Thyroid gland (tissue), 4 donors: ENCODE measurements at regions not wholly inside any gene's neighbourhood (a gene's known extent, or its start where the extent isn't known, plus 50 kb on each side); places are given as distances from the start of the nearest gene placed in this dataset.

ENCODE experiments used
- DNase-seq, 2 donors: peaks; one replicate each; pipeline ENCODE4 v3.0.0-alpha.2; 2019
- H3K27ac ChIP-seq, 3 donors: fragments of 200-600 bp; sonication (generic); 1 replicate in 2 of 3; 2 replicates in 1 of 3; pipeline ENCODE4 v1.5.1; 2016 to 2019; ENCODE audit warnings: mild to moderate bottlenecking in 1 of 3, moderate library complexity in 1 of 3
- H3K27me3 ChIP-seq: fragments of 200-600 bp; sonication (generic); one replicate; pipeline ENCODE4 v1.5.1; 2019
- H3K36me3 ChIP-seq, 2 donors: fragments of 200-600 bp; sonication (generic); one replicate each; pipeline ENCODE4 v1.5.1; 2016 to 2019
- H3K4me1 ChIP-seq, 2 donors: fragments of 200-600 bp; sonication (generic); one replicate each; pipeline ENCODE4 v1.5.1; 2017 to 2019
- H3K4me3 ChIP-seq, 3 donors: fragments of 200-600 bp; sonication (generic); replicated peaks in 1 of 3; 1 replicate in 2 of 3; 2 replicates in 1 of 3; pipeline ENCODE4 v1.5.1; 2016; ENCODE audit warnings: mild to moderate bottlenecking in 1 of 3
- H3K9me3 ChIP-seq: fragments of 200-600 bp; sonication (generic); one replicate; pipeline ENCODE4 v1.5.1; 2017
- CTCF ChIP-seq, 6 experiments: fragments of 200-600 bp in 3 of 6; fragments of 450-650 bp in 3 of 6; sonication (generic) in 3 of 6; IDR thresholded peaks; one replicate each; pipeline ENCODE4 v1.5.1; 2016 to 2019; ENCODE audit warnings: antibody characterized with exemption in 6 of 6, mild to moderate bottlenecking in 2 of 6, inconsistent platforms in 1 of 6, moderate library complexity in 1 of 6
- POLR2A ChIP-seq, 2 donors: fragments of 450-650 bp; IDR thresholded peaks; one replicate each; pipeline ENCODE4 v1.6.1; 2017; ENCODE audit warnings: antibody characterized with exemption in 2 of 2, mild to moderate bottlenecking in 2 of 2, moderate library complexity in 1 of 2
- WGBS, 2 donors: methylation state at CpG; one replicate each; pipeline ENCODE4 v1.1.5; 2017; 5-methylcytosine and 5-hydroxymethylcytosine counted together
- intact Hi-C: fragments of 100-400 bp; cut with DNase I; formaldehyde crosslinking; loops from one replicate; pipeline ENCODE4 v1.15.1; 2023

GRCh38 chr17:79263191-79263590 lies 188.6 kb downstream of the ENGASE start:
- Histone ChIP-seq H3K4me1 (peaks cover 0 to 25% of the 10 kb centered on the region in 2 donors), H3K27me3 (no peaks in the 10 kb centered on the region), H3K4me3 (no peak overlapping the region), H3K9me3 (no peaks in the 10 kb centered on the region), H3K27ac (no peak overlapping the region), H3K36me3 (no peaks in the 10 kb centered on the region)
- DNase-seq = peak; percentile 67 to 81
- intact Hi-C loops = no loop called here
- WGBS, 2 donors = 12 to 23% methylated on average over 9 of the region's 11 CpGs
- TF ChIP-seq CTCF (IDR thresholded peaks at IDR 0.05) = no peak
- TF ChIP-seq POLR2A (IDR thresholded peaks at IDR 0.05) = no peak

GRCh38 chr17:79262624-79263023 lies 188.0 kb downstream of the ENGASE start:
- 93 to 94% methylated on average over 3 to 5 of the region's 6 CpGs for WGBS, 2 donors

GRCh38 chr17:79261355-79262072 lies 186.9 kb downstream of the ENGASE start:
- 20 to 30% methylated on average over 21 to 23 of the region's 23 CpGs for whole genome bisulfite sequencing, 2 donors
- intact Hi-C loops = no loop called here
- TF ChIP-seq CTCF (IDR thresholded peaks at IDR 0.05) (peak in 1 of 6 experiments; percentile 26), POLR2A (IDR thresholded peaks at IDR 0.05) (no peak)
- Histone ChIP-seq H3K4me1 (peaks cover 0 to 25% of the 10 kb centered on the region in 2 donors), H3K27ac (no peak overlapping the region), H3K36me3 (no peaks in the 10 kb centered on the region), H3K27me3 (no peaks in the 10 kb centered on the region), H3K9me3 (no peaks in the 10 kb centered on the region), H3K4me3 (no peak overlapping the region)
- DNase-seq = peak; percentile 79

More at GRCh38 chr17:79262624-79263023, 188.0 kb downstream of the ENGASE start:
- H3K36me3 ChIP-seq = no peaks in the 10 kb centered on the region
- intact Hi-C loops = no loop called here
- peaks cover 0 to 25% of the 10 kb centered on the region in 2 donors for H3K4me1 ChIP-seq
- H3K4me3 ChIP-seq = no peak overlapping the region
- DNase-seq = peak; percentile 11 to 29
- no peak overlapping the region for H3K27ac ChIP-seq
- no peak for TF ChIP-seq POLR2A (IDR thresholded peaks at IDR 0.05)
- no peak for TF ChIP-seq CTCF (IDR thresholded peaks at IDR 0.05)
- no peaks in the 10 kb centered on the region for H3K9me3 ChIP-seq
- no peaks in the 10 kb centered on the region for H3K27me3 ChIP-seq

- peaks cover 0 to 25% of the 10 kb centered on the region in 2 donors for H3K4me1 ChIP-seq
These were observed 184.2 kb downstream of the ENGASE start for GRCh38 chr17:79258843-79259242.

More at GRCh38 chr17:79258843-79259242, 184.2 kb downstream of the ENGASE start:
- no peaks in the 10 kb centered on the region for H3K36me3 ChIP-seq
- TF ChIP-seq CTCF (IDR thresholded peaks at IDR 0.05) (no peak), POLR2A (IDR thresholded peaks at IDR 0.05) (no peak)
- H3K27me3 ChIP-seq = no peaks in the 10 kb centered on the region
- 86 to 89% methylated on average over 9 of the region's 9 CpGs for WGBS, 2 donors
- intact Hi-C loops = no loop called here
- H3K4me3 ChIP-seq = no peak overlapping the region
- no peaks in the 10 kb centered on the region for H3K9me3 ChIP-seq
- no peak for DNase-seq
- no peak overlapping the region for H3K27ac ChIP-seq
